Gastroesophageal sphincter (tissue), 3 donors: ENCODE measurements at regions not wholly inside any gene's neighbourhood (a gene's known extent, or its start where the extent isn't known, plus 50 kb on each side); places are given as distances from the start of the nearest gene placed in this dataset.

Source experiments
- CTCF ChIP-seq, 4 experiments: fragments of 200-600 bp in 2 of 4; fragments of 450-650 bp in 2 of 4; sonication (generic) in 1 of 4; IDR thresholded peaks; one replicate each; pipeline ENCODE4 v1.5.1; 2017 to 2019; ENCODE audit warnings: antibody characterized with exemption in 4 of 4, mild to moderate bottlenecking in 2 of 4, moderate library complexity in 2 of 4
- EP300 ChIP-seq: sonication (generic); formaldehyde crosslinking; IDR thresholded peaks from one replicate; pipeline ENCODE4 v1.6.1; 2017; ENCODE audit warnings: antibody characterized with exemption, mild to moderate bottlenecking
- POLR2A ChIP-seq, 2 donors: fragments of 450-650 bp; IDR thresholded peaks; one replicate each; pipeline ENCODE4 v1.6.1; 2017; ENCODE audit warnings: antibody characterized with exemption in 2 of 2, mild to moderate bottlenecking in 2 of 2, moderate library complexity in 1 of 2
- POLR2AphosphoS5 ChIP-seq: sonication (generic); formaldehyde crosslinking; IDR thresholded peaks from one replicate; pipeline ENCODE4 v1.6.1; 2017; ENCODE audit warnings: antibody characterized with exemption

GRCh38 chr12:127412866-127413265 lies 854.1 kb upstream of the TMEM132C start:
- TF ChIP-seq CTCF (IDR thresholded peaks at IDR 0.05) (no peak), POLR2A (IDR thresholded peaks at IDR 0.05) (no peak), POLR2AphosphoS5 (no peak), EP300 (no peak)
